ENCODE measurements at regions not wholly inside any gene's neighbourhood (a gene's known extent, or its start where the extent isn't known, plus 50 kb on each side); places are given as distances from the start of the nearest gene placed in this dataset.
"Not testable (repeated sequence)": the region's sequence is repeated elsewhere in the genome, so short reads cannot be mapped to it uniquely, and the experiment has no call there.

GRCh38 chr1:29682919-29683295 is 446.6 kb downstream of the PTPRU start:
- DNase-seq, result no peak

GRCh38 chr1:29682171-29682918 is 446.0 kb downstream of the PTPRU start:
- no peak for DNase-seq

GRCh38 chr1:29681416-29681815 is 445.1 kb downstream of the PTPRU start:
- not testable (repeated sequence) for DNase-seq

- DNase-seq, result no peak
These were observed 443.7 kb downstream of the PTPRU start for GRCh38 chr1:29679828-29680558.

- DNase-seq, result no peak
These were observed 443.0 kb downstream of the PTPRU start for GRCh38 chr1:29679316-29679715.

DNA sequence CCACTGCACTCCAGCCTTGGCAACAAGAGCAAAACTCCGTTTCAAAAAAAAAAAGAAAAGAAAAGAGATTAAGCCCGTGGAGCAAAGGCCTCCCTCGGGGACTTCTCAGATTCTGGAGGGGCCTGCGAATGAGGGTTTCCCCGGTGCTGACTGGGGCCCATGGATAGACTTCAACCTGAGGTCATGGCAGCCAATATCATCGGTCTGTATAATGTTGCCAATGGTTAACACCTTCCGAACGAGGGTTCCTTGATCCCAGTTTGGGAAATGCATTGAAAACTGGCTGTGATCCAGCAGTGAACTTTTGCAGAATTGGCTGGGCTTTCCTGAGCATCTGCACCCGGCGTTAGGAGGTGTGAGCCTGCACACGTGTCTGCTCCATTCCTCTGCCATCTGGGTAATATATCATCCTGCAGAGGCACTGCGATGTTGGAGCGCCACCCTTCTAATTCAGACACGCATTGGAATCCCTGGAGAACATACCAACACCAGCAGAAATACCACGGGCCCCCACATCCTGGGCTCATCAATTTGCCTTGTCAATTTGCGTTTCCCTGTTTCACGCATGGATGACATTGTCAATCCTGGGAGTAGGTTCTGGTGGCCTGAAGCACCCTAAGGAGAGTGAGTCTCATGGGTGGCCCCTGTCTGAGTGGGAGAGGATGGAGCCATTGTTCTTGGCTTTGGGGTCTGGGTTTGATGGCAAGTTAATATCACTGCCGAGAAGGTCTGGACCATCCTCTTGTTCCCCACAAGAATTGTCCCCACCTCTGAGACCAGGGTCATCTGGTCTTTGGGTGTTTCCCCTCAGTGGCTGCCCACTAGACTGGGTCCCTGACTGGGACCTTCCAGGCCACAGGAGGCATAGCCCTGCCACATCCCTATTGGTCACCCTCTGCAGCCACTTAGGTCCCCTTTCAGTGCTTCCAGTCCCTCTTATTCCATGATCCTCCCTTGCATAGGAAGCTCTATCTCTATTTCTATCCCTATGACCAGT is 441.0 kb downstream of the PTPRU start:
- DNase-seq, result no peak

- no peak for DNase-seq
These were observed 440.2 kb downstream of the PTPRU start for GRCh38 chr1:29676496-29676895.

GRCh38 chr1:29675481-29676263 is 439.4 kb downstream of the PTPRU start:
- no peak for DNase-seq

- no peak for DNase-seq
These were observed 438.5 kb downstream of the PTPRU start for GRCh38 chr1:29674627-29675326.

DNA sequence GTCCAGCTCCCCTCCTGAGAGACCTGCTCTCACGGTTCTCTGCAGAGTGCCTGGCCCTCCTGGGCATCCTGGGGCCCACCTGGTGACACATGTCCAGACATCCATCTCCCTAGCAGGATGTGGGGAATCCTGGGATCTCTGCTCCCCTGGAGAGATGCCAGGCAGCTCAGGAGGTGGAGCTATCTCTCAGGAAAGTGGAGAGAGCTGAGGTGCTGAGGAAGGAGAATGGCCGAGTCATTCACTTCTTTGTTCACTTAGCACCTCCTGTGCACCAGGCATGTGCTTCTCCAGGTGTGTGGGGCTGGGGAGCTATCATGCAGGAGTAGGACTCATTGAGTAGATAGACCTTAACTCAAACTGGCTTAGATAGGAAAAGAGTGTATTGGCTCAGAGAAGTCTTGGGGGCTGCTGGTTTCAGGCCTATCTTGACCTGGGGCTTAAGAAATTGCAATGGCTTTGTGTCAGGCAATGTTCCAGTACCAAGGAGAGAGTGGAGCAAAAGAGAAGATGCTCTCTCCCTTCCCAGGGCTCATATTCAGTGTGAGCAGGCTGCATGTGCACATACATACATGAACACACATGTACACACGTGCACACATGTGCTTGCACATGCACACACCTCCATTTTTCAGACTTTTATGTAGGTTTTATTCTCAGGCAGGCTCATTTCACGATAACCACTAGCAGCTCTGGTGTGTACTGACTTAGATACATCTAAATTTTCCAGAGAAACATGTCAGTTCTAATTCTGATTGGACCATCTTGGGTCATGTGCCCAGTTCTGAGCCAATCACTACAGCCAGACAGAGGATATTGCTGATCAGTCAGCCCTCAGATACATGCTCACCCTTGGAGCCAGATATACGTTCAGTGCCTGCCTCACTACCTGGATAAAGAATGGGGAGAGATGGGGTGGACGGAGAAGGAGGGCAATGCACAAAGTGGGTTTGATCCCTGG is 437.6 kb downstream of the PTPRU start:
- no peak for DNase-seq

- DNase-seq, result no peak
These were observed 436.8 kb downstream of the PTPRU start for GRCh38 chr1:29673228-29673500.

- no peak for DNase-seq
These were observed 436.3 kb downstream of the PTPRU start for GRCh38 chr1:29672416-29673227.

DNA sequence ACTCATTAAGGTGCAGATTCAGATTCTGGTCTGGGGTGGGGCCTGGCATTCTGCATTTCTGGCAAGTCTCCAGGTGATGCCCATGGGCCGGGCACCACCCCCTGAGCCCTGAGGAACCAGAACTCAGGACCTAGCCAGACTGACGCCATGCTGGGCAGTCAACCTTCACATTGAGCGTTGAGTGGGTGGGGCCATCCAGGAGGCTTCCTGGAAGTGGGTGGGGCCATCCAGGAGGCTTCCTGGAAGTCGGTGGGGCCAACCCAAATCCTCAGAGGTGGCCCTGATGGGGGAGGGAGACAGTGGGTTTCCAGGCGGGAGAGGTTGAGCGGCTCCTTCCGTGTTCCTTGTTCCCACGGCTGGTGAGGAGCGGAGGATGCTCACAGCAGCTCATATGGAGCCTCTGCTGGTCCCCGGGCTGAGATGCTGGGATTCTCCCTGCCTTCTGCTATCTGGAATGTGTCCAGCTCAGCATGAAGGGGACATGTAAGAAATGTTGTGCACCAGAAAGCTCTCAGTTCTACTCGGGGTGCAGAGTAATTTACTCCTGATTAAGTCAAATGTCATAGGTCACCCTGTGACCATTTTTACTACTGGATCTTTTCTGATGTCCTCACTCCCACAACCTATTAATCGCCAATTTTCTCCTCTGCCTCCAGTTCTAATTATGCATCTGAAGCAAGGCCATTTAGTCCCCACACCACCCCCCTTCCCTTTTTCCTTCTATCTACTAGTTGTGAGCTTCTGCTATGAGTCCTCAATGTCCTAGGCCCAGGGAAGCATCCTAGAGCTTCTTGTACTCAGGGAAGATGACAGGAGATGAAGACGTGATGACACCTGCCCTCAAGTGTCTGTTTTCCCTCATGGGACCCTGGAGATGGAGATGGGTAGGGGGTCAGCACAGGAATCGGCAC is 435.4 kb downstream of the PTPRU start:
- no peak for DNase-seq

DNA sequence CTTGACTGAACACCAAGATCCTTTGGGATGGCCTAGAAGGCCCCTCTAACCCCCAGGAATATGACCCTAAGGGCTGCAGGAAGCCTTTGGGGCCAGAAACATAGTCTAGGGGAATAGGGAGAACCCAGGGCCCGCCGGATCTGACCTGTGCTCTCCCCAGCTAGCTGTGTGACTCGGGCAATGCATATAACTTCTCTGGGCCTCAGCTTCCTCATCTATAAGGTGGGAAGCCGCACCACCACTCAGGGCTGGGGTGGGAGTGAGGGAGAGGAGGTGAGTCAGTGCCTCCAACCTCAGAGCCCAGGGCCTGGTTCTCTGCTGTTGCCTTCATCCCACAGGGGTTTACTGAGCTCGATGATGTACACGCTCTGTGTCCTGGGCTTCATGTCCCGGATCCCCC is 434.4 kb downstream of the PTPRU start:
- DNase-seq, result no peak

- no peak for DNase-seq
These were observed 433.6 kb downstream of the PTPRU start for GRCh38 chr1:29669912-29670311.

DNA sequence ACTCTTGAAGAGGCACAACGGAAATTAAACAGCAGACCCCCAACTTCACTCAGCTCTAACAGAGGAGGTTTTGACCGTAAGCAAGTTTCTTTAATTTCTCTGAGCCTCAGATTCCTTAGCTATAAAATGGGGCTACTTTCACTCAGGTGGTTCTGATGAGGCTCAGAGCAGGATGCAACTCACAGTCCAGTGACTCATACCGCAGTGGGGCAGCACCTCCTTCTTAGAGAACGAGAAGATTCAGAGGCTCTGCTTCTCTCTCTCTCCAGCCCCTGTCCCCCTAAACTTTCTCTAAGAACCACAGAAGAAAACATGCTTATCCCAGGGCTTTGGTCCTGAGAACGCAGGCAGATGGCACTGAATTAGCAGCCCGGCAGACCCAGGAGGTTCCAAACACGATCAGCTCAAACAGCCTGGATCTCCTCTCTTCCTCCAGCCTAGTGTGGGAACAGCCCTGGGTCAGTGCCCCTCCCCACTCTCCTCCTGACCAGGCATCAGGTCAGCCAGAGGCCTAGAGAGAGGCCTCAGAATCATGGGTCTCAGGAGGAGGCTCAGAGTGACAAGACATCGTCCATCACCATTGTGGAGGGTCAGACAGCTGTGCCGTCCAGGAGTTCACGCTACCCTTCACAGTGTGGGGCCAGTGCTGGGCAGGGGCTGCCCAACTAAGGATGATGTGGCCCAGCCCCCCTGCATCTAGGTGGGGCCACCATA is 433.0 kb downstream of the PTPRU start:
- no peak for DNase-seq

GRCh38 chr1:29668551-29669157 is 432.3 kb downstream of the PTPRU start:
- no peak for DNase-seq

GRCh38 chr1:29667951-29668350 is 431.6 kb downstream of the PTPRU start:
- DNase-seq, result no peak
